ENCODE measurements at regions not wholly inside any gene's neighbourhood (a gene's known extent, or its start where the extent isn't known, plus 50 kb on each side); places are given as distances from the start of the nearest gene placed in this dataset.

DNA sequence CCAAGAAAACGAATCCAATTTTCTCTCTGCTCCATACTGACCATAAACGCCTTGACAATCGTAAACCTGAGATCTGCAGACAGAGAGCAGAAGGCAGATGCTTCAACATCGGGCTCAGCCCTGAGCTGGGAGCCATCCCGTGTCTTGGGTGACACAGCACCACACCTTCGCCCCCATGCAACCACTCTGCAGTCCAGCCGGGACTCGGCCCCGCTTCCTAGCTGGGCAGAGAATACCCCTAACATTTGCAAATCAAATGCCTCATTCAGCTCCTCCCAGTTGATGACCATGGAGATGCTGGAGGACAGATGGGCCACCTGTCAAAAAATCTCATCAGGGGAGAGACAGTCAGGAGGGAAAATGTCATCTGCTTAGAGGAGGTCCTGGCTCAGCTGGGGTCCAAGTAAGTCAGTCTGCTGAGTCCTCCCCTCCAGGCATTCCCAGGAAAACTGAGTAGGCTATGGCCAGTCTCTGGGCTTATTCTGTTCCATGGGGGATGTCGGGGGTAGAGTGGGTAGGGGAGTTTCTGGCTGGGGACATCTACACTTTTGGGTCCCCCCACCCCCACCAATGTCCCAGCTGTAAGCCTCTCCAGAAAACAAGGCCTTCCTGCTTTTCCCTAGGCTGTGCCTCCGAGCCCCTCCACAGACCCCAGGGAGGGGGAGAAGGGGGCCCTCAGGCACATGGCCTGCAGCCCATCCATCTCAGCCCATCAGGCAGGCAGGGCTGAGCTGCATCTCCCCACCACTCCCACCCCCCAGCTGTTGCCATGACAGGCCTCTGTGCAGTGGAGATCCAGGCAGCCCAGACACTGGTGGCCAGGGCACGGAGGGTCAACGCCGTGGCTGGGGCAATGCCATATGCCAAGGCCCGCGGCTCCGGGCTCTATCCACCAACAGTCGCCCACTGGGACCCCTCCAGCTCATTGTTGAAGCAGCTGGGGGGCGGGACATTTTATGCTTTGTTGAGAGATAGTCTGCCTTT is 158.6 kb downstream of the AXIN2 start:
- no peak for TF ChIP-seq CTCF (IDR thresholded peaks at IDR 0.05; ENCODE audit: insufficient read depth, missing control alignments)
- DNase-seq (ENCODE audit: insufficient read length, low spot score) (no peak), FAIRE-seq (no peak)

GRCh38 chr17:65401561-65401960 is 159.9 kb downstream of the AXIN2 start:
- FAIRE-seq: no peak
- TF ChIP-seq CTCF (IDR thresholded peaks at IDR 0.05; ENCODE audit: insufficient read depth, missing control alignments): no peak

GRCh38 chr17:65400701-65401100 is 160.7 kb downstream of the AXIN2 start:
- no peak for TF ChIP-seq CTCF (IDR thresholded peaks at IDR 0.05; ENCODE audit: insufficient read depth, missing control alignments)
- FAIRE-seq: no peak
- DNase-seq (ENCODE audit: insufficient read length, low spot score): no peak

More at GRCh38 chr17:65401561-65401960, 159.9 kb downstream of the AXIN2 start:
- DNase-seq (ENCODE audit: insufficient read length, low spot score): no peak

- DNase-seq (ENCODE audit: insufficient read length, low spot score) (no peak), FAIRE-seq (no peak)
- no peak for TF ChIP-seq CTCF (IDR thresholded peaks at IDR 0.05; ENCODE audit: insufficient read depth, missing control alignments)
These were observed 163.2 kb downstream of the AXIN2 start for GRCh38 chr17:65398040-65398787.

GRCh38 chr17:65395924-65396323 is 165.5 kb downstream of the AXIN2 start:
- no peak for TF ChIP-seq CTCF (IDR thresholded peaks at IDR 0.05; ENCODE audit: insufficient read depth, missing control alignments)
- DNase-seq (ENCODE audit: insufficient read length, low spot score) (no peak), FAIRE-seq (no peak)

DNA sequence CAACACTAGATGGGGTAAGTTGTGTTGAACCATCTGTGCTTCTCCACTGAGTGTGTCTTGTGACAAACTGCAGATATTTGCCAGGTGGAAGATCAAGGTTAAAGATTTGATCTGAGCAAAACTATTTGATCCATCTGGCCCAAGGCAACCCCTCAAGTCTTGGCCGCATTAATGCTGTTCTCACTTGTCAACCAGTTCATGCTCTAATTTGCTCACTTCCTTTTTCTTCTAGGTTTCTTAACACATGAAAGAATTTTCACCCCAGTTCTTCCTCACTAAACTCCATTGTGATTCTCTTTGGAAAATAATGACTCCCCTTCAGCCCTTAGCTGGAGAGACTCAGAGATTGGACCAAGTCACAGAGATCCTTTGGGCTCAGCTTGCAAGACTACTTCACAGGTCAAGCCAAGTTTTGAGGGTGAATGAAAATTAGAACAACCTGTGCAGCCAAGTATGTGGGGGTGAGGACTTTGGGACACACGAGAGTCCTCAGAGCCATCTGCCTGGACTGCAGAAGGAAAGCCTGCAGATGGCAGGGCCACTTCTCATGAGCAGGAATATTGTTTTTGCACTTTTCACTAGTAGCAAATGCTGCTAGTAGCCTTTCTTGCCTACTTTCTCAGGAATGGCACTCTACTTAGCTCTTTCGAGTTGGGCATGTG is 166.5 kb downstream of the AXIN2 start:
- no peak for DNase-seq (ENCODE audit: insufficient read length, low spot score)

More for the DNA sequence above, 166.5 kb downstream of the AXIN2 start:
- no peak for TF ChIP-seq CTCF (IDR thresholded peaks at IDR 0.05; ENCODE audit: insufficient read depth, missing control alignments)
- FAIRE-seq: no peak

Measured in D721Med (cell line).